Nephron (organoid): ENCODE measurements at regions not wholly inside any gene's neighbourhood (a gene's known extent, or its start where the extent isn't known, plus 50 kb on each side); places are given as distances from the start of the nearest gene placed in this dataset.
A peak's percentile ranks its signal among the peaks of the same experiment; 100 is the strongest.

ENCODE experiments used
- H3K27ac Mint-ChIP-seq, 3 experiments: 2 replicates each; pipeline ENCODE4 v1.8.0; 2020; ENCODE audit warnings: mixed read lengths in 3 of 3, mild to moderate bottlenecking in 2 of 3, moderate library complexity in 1 of 3
- H3K27me3 Mint-ChIP-seq: 2 replicates; pipeline ENCODE4 v1.8.0; 2021; ENCODE audit warnings: low read depth, mild to moderate bottlenecking, moderate library complexity, mixed read lengths
- H3K36me3 Mint-ChIP-seq: 2 replicates; pipeline ENCODE4 v1.8.0; 2020; ENCODE audit warnings: low read depth, mixed read lengths
- H3K4me1 Mint-ChIP-seq: 2 replicates; pipeline ENCODE4 v1.8.0; 2020; ENCODE audit warnings: mixed read lengths
- H3K4me3 Mint-ChIP-seq, 3 experiments: 2 replicates each; pipeline ENCODE4 v1.8.0; 2020; ENCODE audit warnings: mild to moderate bottlenecking in 3 of 3, mixed read lengths in 3 of 3, moderate library complexity in 2 of 3
- H3K9me3 Mint-ChIP-seq: 2 replicates; pipeline ENCODE4 v1.8.0; 2020; ENCODE audit warnings: mixed read lengths
- CTCF ChIP-seq, 3 experiments: fragments of 200-600 bp; sonication (generic); IDR thresholded peaks; one replicate each; pipeline ENCODE4 v1.5.0; 2021; ENCODE audit warnings: antibody characterized with exemption in 3 of 3; ENCODE audit not compliant: unreplicated experiment in 3 of 3

- H3K9me3 Mint-ChIP-seq: peaks cover 3% of the 10 kb centered on the region
- no peaks in the 10 kb centered on the region for H3K36me3 Mint-ChIP-seq
- no peaks in the 10 kb centered on the region for H3K27me3 Mint-ChIP-seq
- no peak for TF ChIP-seq CTCF (IDR thresholded peaks at IDR 0.05; ENCODE audit: unreplicated experiment in 3 of 3)
- H3K27ac Mint-ChIP-seq: no peak overlapping the region
- H3K4me3 Mint-ChIP-seq: no peak overlapping the region
- H3K4me1 Mint-ChIP-seq: no peaks in the 10 kb centered on the region
Measured at GRCh38 chr13:70541451-70541850, 433.2 kb upstream of the KLHL1 start.

- Mint-ChIP-seq H3K9me3 (peaks cover 3% of the 10 kb centered on the region), H3K4me1 (peaks cover 12% of the 10 kb centered on the region), H3K27me3 (no peaks in the 10 kb centered on the region), H3K36me3 (no peaks in the 10 kb centered on the region), H3K27ac (peak overlapping the region in 1 of 3 experiments; percentile 30), H3K4me3 (no peak overlapping the region)
- no peak for TF ChIP-seq CTCF (IDR thresholded peaks at IDR 0.05; ENCODE audit: unreplicated experiment in 3 of 3)
Measured at GRCh38 chr13:70534466-70534865, 426.2 kb upstream of the KLHL1 start.

- no peak for TF ChIP-seq CTCF (IDR thresholded peaks at IDR 0.05; ENCODE audit: unreplicated experiment in 3 of 3)
- Mint-ChIP-seq H3K9me3 (no peaks in the 10 kb centered on the region), H3K27me3 (no peaks in the 10 kb centered on the region), H3K36me3 (no peaks in the 10 kb centered on the region), H3K4me3 (no peak overlapping the region), H3K4me1 (peaks cover 6% of the 10 kb centered on the region), H3K27ac (no peak overlapping the region)
Measured at GRCh38 chr13:70529652-70530051, 421.4 kb upstream of the KLHL1 start.

- Mint-ChIP-seq H3K4me3 (no peak overlapping the region), H3K27me3 (no peaks in the 10 kb centered on the region), H3K4me1 (peaks cover 8% of the 10 kb centered on the region), H3K9me3 (no peaks in the 10 kb centered on the region), H3K27ac (no peak overlapping the region), H3K36me3 (no peaks in the 10 kb centered on the region)
- no peak for TF ChIP-seq CTCF (IDR thresholded peaks at IDR 0.05; ENCODE audit: unreplicated experiment in 3 of 3)
Measured at GRCh38 chr13:70527599-70527998, 419.3 kb upstream of the KLHL1 start.

- no peak for TF ChIP-seq CTCF (IDR thresholded peaks at IDR 0.05; ENCODE audit: unreplicated experiment in 3 of 3)
- H3K9me3 Mint-ChIP-seq: no peaks in the 10 kb centered on the region
- peaks cover 8% of the 10 kb centered on the region for H3K4me1 Mint-ChIP-seq
- H3K4me3 Mint-ChIP-seq: no peak overlapping the region
- H3K36me3 Mint-ChIP-seq: no peaks in the 10 kb centered on the region
- no peak overlapping the region for H3K27ac Mint-ChIP-seq
- H3K27me3 Mint-ChIP-seq: no peaks in the 10 kb centered on the region
Measured at GRCh38 chr13:70523622-70524021, 415.4 kb upstream of the KLHL1 start.

GRCh38 chr13:70520275-70521036, 412.2 kb upstream of the KLHL1 start:
- no peak for TF ChIP-seq CTCF (IDR thresholded peaks at IDR 0.05; ENCODE audit: unreplicated experiment in 3 of 3)
- no peak overlapping the region for H3K27ac Mint-ChIP-seq
- H3K27me3 Mint-ChIP-seq: no peaks in the 10 kb centered on the region
- peaks cover 8% of the 10 kb centered on the region for H3K4me1 Mint-ChIP-seq
- H3K36me3 Mint-ChIP-seq: no peaks in the 10 kb centered on the region
- no peaks in the 10 kb centered on the region for H3K9me3 Mint-ChIP-seq
- no peak overlapping the region for H3K4me3 Mint-ChIP-seq
